Immature natural killer cell (primary cell): ENCODE measurements at regions not wholly inside any gene's neighbourhood (a gene's known extent, or its start where the extent isn't known, plus 50 kb on each side); places are given as distances from the start of the nearest gene placed in this dataset.

ENCODE experiments used
- DNase-seq, 3 donors: peaks; one replicate each; pipeline ENCODE4 v3.0.0; 2022; ENCODE audit warnings: mixed read lengths in 1 of 3
- H3K27ac Mint-ChIP-seq, 6 donors: one replicate each; pipeline ENCODE4 v1.8.0; 2020; ENCODE audit warnings: mixed read lengths in 6 of 6, mild to moderate bottlenecking in 5 of 6, inconsistent platforms in 4 of 6, moderate library complexity in 3 of 6
- H3K27me3 Mint-ChIP-seq, 3 donors: one replicate each; pipeline ENCODE4 v1.8.0; 2020 to 2021; ENCODE audit warnings: low read depth in 3 of 3, mild to moderate bottlenecking in 3 of 3, mixed read lengths in 3 of 3, moderate library complexity in 3 of 3, inconsistent platforms in 1 of 3
- H3K36me3 Mint-ChIP-seq, 3 donors: one replicate each; pipeline ENCODE4 v1.8.0; 2020; ENCODE audit warnings: mixed read lengths in 3 of 3, inconsistent platforms in 2 of 3, mild to moderate bottlenecking in 2 of 3
- H3K4me1 Mint-ChIP-seq, 2 donors: one replicate each; pipeline ENCODE4 v1.8.0; 2020; ENCODE audit warnings: inconsistent platforms in 2 of 2, mild to moderate bottlenecking in 2 of 2, mixed read lengths in 2 of 2, moderate library complexity in 1 of 2
- H3K4me3 Mint-ChIP-seq, 5 donors: one replicate each; pipeline ENCODE4 v1.8.0; 2020; ENCODE audit warnings: mild to moderate bottlenecking in 5 of 5, mixed read lengths in 5 of 5, inconsistent platforms in 3 of 5, moderate library complexity in 3 of 5
- H3K9me3 Mint-ChIP-seq, 6 donors: one replicate each; pipeline ENCODE4 v1.8.0; 2020; ENCODE audit warnings: mild to moderate bottlenecking in 6 of 6, mixed read lengths in 6 of 6, inconsistent platforms in 4 of 6, moderate library complexity in 3 of 6

GRCh38 chr13:37934339-37935191 is 65.0 kb upstream of the TRPC4 start:
- no peaks in the 10 kb centered on the region for H3K4me1 Mint-ChIP-seq
- no peaks in the 10 kb centered on the region for H3K36me3 Mint-ChIP-seq
- no peak overlapping the region for H3K4me3 Mint-ChIP-seq
- no peak for DNase-seq
- H3K27me3 Mint-ChIP-seq: no peaks in the 10 kb centered on the region
- peaks cover 2 to 37% (median 17%) of the 10 kb centered on the region in 6 donors for H3K9me3 Mint-ChIP-seq
- no peak overlapping the region for H3K27ac Mint-ChIP-seq

GRCh38 chr13:37929308-37929707 is 59.7 kb upstream of the TRPC4 start:
- H3K27me3 Mint-ChIP-seq: no peaks in the 10 kb centered on the region
- H3K4me1 Mint-ChIP-seq: no peaks in the 10 kb centered on the region
- no peak overlapping the region for H3K4me3 Mint-ChIP-seq
- H3K36me3 Mint-ChIP-seq: no peaks in the 10 kb centered on the region
- H3K9me3 Mint-ChIP-seq: peaks cover 2 to 22% (median 13%) of the 10 kb centered on the region in 6 donors
- no peak overlapping the region for H3K27ac Mint-ChIP-seq
- DNase-seq: no peak

- Mint-ChIP-seq H3K36me3 (no peaks in the 10 kb centered on the region), H3K27me3 (no peaks in the 10 kb centered on the region), H3K27ac (no peak overlapping the region), H3K4me3 (no peak overlapping the region), H3K4me1 (no peaks in the 10 kb centered on the region), H3K9me3 (peaks cover 2 to 21% (median 6%) of the 10 kb centered on the region in 6 donors)
- DNase-seq: no peak
Observed at GRCh38 chr13:37927561-37927960, 58.0 kb upstream of the TRPC4 start.

- peaks cover 0 to 22% (median 6%) of the 10 kb centered on the region in 6 donors for H3K9me3 Mint-ChIP-seq
- H3K36me3 Mint-ChIP-seq: no peaks in the 10 kb centered on the region
- H3K4me1 Mint-ChIP-seq: no peaks in the 10 kb centered on the region
- no peak for DNase-seq
- no peaks in the 10 kb centered on the region for H3K27me3 Mint-ChIP-seq
- H3K27ac Mint-ChIP-seq: no peak overlapping the region
- H3K4me3 Mint-ChIP-seq: no peak overlapping the region
Observed at GRCh38 chr13:37925878-37926473, 56.4 kb upstream of the TRPC4 start.

- Mint-ChIP-seq H3K9me3 (peaks cover 3 to 19% (median 8%) of the 10 kb centered on the region in 6 donors), H3K4me3 (no peak overlapping the region), H3K36me3 (no peaks in the 10 kb centered on the region), H3K27me3 (no peaks in the 10 kb centered on the region), H3K4me1 (no peaks in the 10 kb centered on the region), H3K27ac (no peak overlapping the region)
- no peak for DNase-seq
Observed at GRCh38 chr13:37923236-37923635, 53.7 kb upstream of the TRPC4 start.

GRCh38 chr13:37919329-37919880 is 49.8 kb upstream of the TRPC4 start:
- no peak for DNase-seq
- Mint-ChIP-seq H3K9me3 (peaks cover 5 to 31% (median 11%) of the 10 kb centered on the region in 6 donors), H3K27me3 (no peaks in the 10 kb centered on the region), H3K4me1 (no peaks in the 10 kb centered on the region), H3K4me3 (no peak overlapping the region), H3K27ac (no peak overlapping the region), H3K36me3 (no peaks in the 10 kb centered on the region)
